ENCODE measurements at regions not wholly inside any gene's neighbourhood (a gene's known extent, or its start where the extent isn't known, plus 50 kb on each side); places are given as distances from the start of the nearest gene placed in this dataset.

DNA sequence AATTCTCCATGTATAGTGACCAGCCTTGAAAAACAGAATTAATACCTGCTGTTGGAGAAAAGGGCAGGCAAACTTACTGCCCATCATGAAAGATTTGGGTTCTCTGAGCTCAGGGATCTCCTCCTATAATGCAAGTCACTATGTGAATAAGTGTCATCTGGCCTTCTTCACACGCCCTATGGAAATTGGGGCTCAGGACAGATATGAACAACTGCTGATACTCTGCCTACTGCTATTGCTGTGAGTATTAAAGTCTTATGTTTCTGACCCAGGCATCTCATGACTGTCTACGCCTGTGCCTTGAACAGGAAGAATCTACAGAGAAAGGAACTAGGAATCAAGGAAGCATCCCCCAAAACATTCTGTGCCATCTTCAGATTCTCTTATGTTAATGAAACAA, 226.1 kb downstream of the SOD2 start:
- H3K27me3 Mint-ChIP-seq (ENCODE audit: low read depth in 3 of 3) = peaks cover 0 to 2% (median 0%) of the 10 kb centered on the region in 3 donors

DNA sequence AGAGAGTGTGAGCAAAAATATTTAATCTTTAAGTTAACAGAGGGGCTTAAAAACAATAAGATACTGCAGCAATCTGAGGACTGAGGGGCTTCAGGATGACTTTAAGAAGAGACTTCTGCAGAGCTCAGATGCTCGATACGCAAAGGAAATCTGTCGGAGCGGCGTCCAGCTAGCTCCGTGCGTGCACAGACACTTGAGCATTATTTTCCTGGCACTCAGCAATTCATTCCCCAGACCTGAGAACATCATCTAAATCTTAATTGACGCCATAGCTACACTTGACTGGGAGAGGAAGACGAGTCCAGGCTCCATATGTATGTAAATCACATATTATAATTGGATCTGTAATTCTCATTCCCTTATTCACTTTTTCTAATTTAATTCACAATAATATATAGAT, 228.2 kb downstream of the SOD2 start:
- Histone ChIP-seq H3K4me3 (replicated peaks in 1 of 3; ENCODE audit: low read depth in 2 of 3, low read length in 3 of 3) (no peak overlapping the region), H3K9me3 (replicated peaks in 1 of 2; ENCODE audit: control insufficient read depth in 1 of 2, insufficient read depth in 1 of 2, low read length in 2 of 2) (no peaks in the 10 kb centered on the region), H3K27me3 (ENCODE audit: control insufficient read depth in 2 of 2, insufficient read depth in 2 of 2, low read length in 2 of 2) (no peaks in the 10 kb centered on the region), H2AFZ (ENCODE audit: insufficient read depth, low read depth, low read length, poor library complexity, severe bottlenecking) (no peak overlapping the region), H3K4me2 (replicated peaks; ENCODE audit: extremely low read depth, low read length, poor library complexity, severe bottlenecking) (no peak overlapping the region), H3K36me3 (replicated peaks in 1 of 2; ENCODE audit: control insufficient read depth in 1 of 2, insufficient read depth in 2 of 2, low read length in 2 of 2) (no peaks in the 10 kb centered on the region), H3K4me1 (ENCODE audit: control insufficient read depth in 1 of 2, insufficient read depth in 2 of 2, low read length in 2 of 2) (peaks cover 0 to 5% of the 10 kb centered on the region in 2 donors), H3K9ac (ENCODE audit: insufficient read depth, low read length, poor library complexity, severe bottlenecking) (no peak overlapping the region), H3K27ac (ENCODE audit: low read depth in 1 of 2, low read length in 2 of 2) (no peak overlapping the region), H4K20me1 (ENCODE audit: insufficient read depth, low read length) (no peaks in the 10 kb centered on the region), H3K79me2 (ENCODE audit: insufficient read depth, low read length) (no peaks in the 10 kb centered on the region)
- TF ChIP-seq, protein P1, sequence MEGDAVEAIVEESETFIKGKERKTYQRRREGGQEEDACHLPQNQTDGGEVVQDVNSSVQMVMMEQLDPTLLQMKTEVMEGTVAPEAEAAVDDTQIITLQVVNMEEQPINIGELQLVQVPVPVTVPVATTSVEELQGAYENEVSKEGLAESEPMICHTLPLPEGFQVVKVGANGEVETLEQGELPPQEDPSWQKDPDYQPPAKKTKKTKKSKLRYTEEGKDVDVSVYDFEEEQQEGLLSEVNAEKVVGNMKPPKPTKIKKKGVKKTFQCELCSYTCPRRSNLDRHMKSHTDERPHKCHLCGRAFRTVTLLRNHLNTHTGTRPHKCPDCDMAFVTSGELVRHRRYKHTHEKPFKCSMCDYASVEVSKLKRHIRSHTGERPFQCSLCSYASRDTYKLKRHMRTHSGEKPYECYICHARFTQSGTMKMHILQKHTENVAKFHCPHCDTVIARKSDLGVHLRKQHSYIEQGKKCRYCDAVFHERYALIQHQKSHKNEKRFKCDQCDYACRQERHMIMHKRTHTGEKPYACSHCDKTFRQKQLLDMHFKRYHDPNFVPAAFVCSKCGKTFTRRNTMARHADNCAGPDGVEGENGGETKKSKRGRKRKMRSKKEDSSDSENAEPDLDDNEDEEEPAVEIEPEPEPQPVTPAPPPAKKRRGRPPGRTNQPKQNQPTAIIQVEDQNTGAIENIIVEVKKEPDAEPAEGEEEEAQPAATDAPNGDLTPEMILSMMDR (IDR thresholded peaks at IDR 0.05) = no peak
- peaks cover 45% of the 10 kb centered on the region for H3K4me1 Mint-ChIP-seq
- peaks cover 0 to 8% (median 8%) of the 10 kb centered on the region in 3 donors for H3K27me3 Mint-ChIP-seq (ENCODE audit: low read depth in 3 of 3)
- 100% methylated on average over 1 of the region's 9 CpGs for WGBS (ENCODE audit: insufficient coverage)
- no peak for DNase-seq
- intact Hi-C loops (cut with micrococcal nuclease) = no loop called here
- no peak overlapping the region for H3K27ac Mint-ChIP-seq
- H3K9me3 Mint-ChIP-seq = peaks cover 0 to 5% (median 0%) of the 10 kb centered on the region in 7 donors
- H3K36me3 Mint-ChIP-seq = no peaks in the 10 kb centered on the region
- no peak overlapping the region for H3K4me3 Mint-ChIP-seq

More for the DNA sequence above, 226.1 kb downstream of the SOD2 start:
- Histone ChIP-seq H3K4me2 (replicated peaks; ENCODE audit: extremely low read depth, low read length, poor library complexity, severe bottlenecking) (no peak overlapping the region), H3K36me3 (replicated peaks in 1 of 2; ENCODE audit: control insufficient read depth in 1 of 2, insufficient read depth in 2 of 2, low read length in 2 of 2) (no peaks in the 10 kb centered on the region), H3K27ac (ENCODE audit: low read depth in 1 of 2, low read length in 2 of 2) (no peak overlapping the region), H3K9me3 (replicated peaks in 1 of 2; ENCODE audit: control insufficient read depth in 1 of 2, insufficient read depth in 1 of 2, low read length in 2 of 2) (peaks cover 0 to 8% of the 10 kb centered on the region in 2 donors), H2AFZ (ENCODE audit: insufficient read depth, low read depth, low read length, poor library complexity, severe bottlenecking) (no peak overlapping the region), H3K4me3 (replicated peaks in 1 of 3; ENCODE audit: low read depth in 2 of 3, low read length in 3 of 3) (no peak overlapping the region), H3K9ac (ENCODE audit: insufficient read depth, low read length, poor library complexity, severe bottlenecking) (no peak overlapping the region), H3K4me1 (ENCODE audit: control insufficient read depth in 1 of 2, insufficient read depth in 2 of 2, low read length in 2 of 2) (peaks cover 0 to 4% of the 10 kb centered on the region in 2 donors), H3K79me2 (ENCODE audit: insufficient read depth, low read length) (no peaks in the 10 kb centered on the region), H4K20me1 (ENCODE audit: insufficient read depth, low read length) (no peaks in the 10 kb centered on the region), H3K27me3 (ENCODE audit: control insufficient read depth in 2 of 2, insufficient read depth in 2 of 2, low read length in 2 of 2) (no peaks in the 10 kb centered on the region)
- H3K4me3 Mint-ChIP-seq = no peak overlapping the region
- TF ChIP-seq, protein P1 (IDR thresholded peaks at IDR 0.05) = no peak
- no peak overlapping the region for H3K27ac Mint-ChIP-seq
- no CpG with 5 or more reads among the region's 2 CpGs for WGBS (ENCODE audit: insufficient coverage)
- peaks cover 29% of the 10 kb centered on the region for H3K4me1 Mint-ChIP-seq
- DNase-seq = no peak
- no peaks in the 10 kb centered on the region for H3K36me3 Mint-ChIP-seq
- peaks cover 0 to 16% (median 10%) of the 10 kb centered on the region in 7 donors for H3K9me3 Mint-ChIP-seq
- intact Hi-C loops (cut with micrococcal nuclease) = no loop called here

Measured in CD14-positive monocyte (primary cell).